KMS-11 (cell line): ENCODE measurements at regions not wholly inside any gene's neighbourhood (a gene's known extent, or its start where the extent isn't known, plus 50 kb on each side); places are given as distances from the start of the nearest gene placed in this dataset.

Experiments used
- H2AFZ ChIP-seq: fragments of 200-600 bp; sonication (generic); 2 replicates; pipeline ENCODE4 v1.6.1; 2016; ENCODE audit warnings: antibody characterized with exemption, mixed run types, low read depth
- H3K27ac ChIP-seq: fragments of 200-600 bp; sonication (generic); 2 replicates; pipeline ENCODE4 v1.6.1; 2016; ENCODE audit warnings: mild to moderate bottlenecking, mixed run types
- H3K27me3 ChIP-seq: fragments of 200-600 bp; sonication (generic); 2 replicates; pipeline ENCODE4 v1.6.1; 2017; ENCODE audit warnings: mild to moderate bottlenecking, low read depth, mixed run types, moderate library complexity; ENCODE audit not compliant: insufficient read depth
- H3K36me3 ChIP-seq: fragments of 200-600 bp; sonication (generic); 2 replicates; pipeline ENCODE4 v1.6.1; 2017; ENCODE audit warnings: mild to moderate bottlenecking, mixed run types; ENCODE audit not compliant: insufficient read depth
- H3K4me1 ChIP-seq: fragments of 200-600 bp; sonication (generic); 2 replicates; pipeline ENCODE4 v1.6.1; 2016; ENCODE audit warnings: mild to moderate bottlenecking, low read depth, mixed run types; ENCODE audit not compliant: poor library complexity, severe bottlenecking
- H3K4me2 ChIP-seq: fragments of 200-600 bp; sonication (generic); 2 replicates; pipeline ENCODE4 v1.7.0; 2016; ENCODE audit warnings: mild to moderate bottlenecking, mixed run types
- H3K4me3 ChIP-seq: fragments of 200-600 bp; sonication (generic); IDR thresholded peaks from 2 replicates; pipeline ENCODE4 v1.6.1; 2017; ENCODE audit warnings: low read depth, low read length, mixed read lengths; ENCODE audit not compliant: insufficient read depth
- H3K79me2 ChIP-seq: fragments of 200-600 bp; sonication (generic); 2 replicates; pipeline ENCODE4 v1.6.1; 2016; ENCODE audit warnings: low read depth, mixed run types; ENCODE audit not compliant: insufficient read depth
- H3K9ac ChIP-seq: fragments of 200-600 bp; sonication (generic); 2 replicates; pipeline ENCODE4 v1.6.1; 2016; ENCODE audit warnings: mild to moderate bottlenecking, mixed run types
- H4K20me1 ChIP-seq: fragments of 200-600 bp; sonication (generic); 2 replicates; pipeline ENCODE4 v1.6.1; 2016; ENCODE audit warnings: mild to moderate bottlenecking, mixed run types; ENCODE audit not compliant: insufficient read depth
- TF ChIP-seq, protein P1 (sequence below): fragments of 200-600 bp; sonication (generic); conservative IDR thresholded peaks from 2 replicates; pipeline ENCODE4 v1.6.1; 2017; ENCODE audit warnings: low read depth, mild to moderate bottlenecking, antibody characterized with exemption, low read length, moderate library complexity, mixed read lengths

DNA sequence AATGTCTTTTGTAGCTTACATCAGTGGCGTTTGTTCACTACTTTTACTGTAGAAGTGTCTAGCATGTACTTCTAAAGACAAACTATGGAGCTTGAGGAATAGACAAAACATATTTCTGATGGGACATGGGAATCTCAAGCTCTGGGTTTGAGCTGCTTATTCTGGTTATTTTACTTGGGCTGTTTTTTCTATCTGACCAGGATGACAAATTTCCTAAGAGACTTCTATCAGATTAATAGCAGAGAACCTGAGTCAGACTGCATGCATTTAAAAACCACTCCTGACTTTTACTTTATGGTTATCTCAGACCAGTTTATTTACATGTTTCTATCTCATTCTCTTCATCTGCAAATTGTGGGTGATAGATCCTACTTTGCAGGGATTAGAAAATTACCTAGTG is 1282.3 kb upstream of the GJE1 start:
- H3K4me3 ChIP-seq, result no peak overlapping the region
- no peak overlapping the region for H3K4me2 ChIP-seq
- no peaks in the 10 kb centered on the region for H3K36me3 ChIP-seq
- H3K27ac ChIP-seq, result no peak overlapping the region
- H3K79me2 ChIP-seq, result no peaks in the 10 kb centered on the region
- H3K4me1 ChIP-seq, result no peaks in the 10 kb centered on the region
- no peak overlapping the region for H3K9ac ChIP-seq
- TF ChIP-seq, protein P1, sequence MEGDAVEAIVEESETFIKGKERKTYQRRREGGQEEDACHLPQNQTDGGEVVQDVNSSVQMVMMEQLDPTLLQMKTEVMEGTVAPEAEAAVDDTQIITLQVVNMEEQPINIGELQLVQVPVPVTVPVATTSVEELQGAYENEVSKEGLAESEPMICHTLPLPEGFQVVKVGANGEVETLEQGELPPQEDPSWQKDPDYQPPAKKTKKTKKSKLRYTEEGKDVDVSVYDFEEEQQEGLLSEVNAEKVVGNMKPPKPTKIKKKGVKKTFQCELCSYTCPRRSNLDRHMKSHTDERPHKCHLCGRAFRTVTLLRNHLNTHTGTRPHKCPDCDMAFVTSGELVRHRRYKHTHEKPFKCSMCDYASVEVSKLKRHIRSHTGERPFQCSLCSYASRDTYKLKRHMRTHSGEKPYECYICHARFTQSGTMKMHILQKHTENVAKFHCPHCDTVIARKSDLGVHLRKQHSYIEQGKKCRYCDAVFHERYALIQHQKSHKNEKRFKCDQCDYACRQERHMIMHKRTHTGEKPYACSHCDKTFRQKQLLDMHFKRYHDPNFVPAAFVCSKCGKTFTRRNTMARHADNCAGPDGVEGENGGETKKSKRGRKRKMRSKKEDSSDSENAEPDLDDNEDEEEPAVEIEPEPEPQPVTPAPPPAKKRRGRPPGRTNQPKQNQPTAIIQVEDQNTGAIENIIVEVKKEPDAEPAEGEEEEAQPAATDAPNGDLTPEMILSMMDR, result no peak
- no peak overlapping the region; the same call in 1 of the 2 replicates for H2AFZ ChIP-seq
- H4K20me1 ChIP-seq, result no peaks in the 10 kb centered on the region
- no peaks in the 10 kb centered on the region for H3K27me3 ChIP-seq

GRCh38 chr6:140849456-140849855 is 1283.3 kb upstream of the GJE1 start:
- H3K79me2 ChIP-seq, result no peaks in the 10 kb centered on the region
- H3K4me3 ChIP-seq, result no peak overlapping the region
- no peak overlapping the region for H2AFZ ChIP-seq
- H3K27me3 ChIP-seq, result no peaks in the 10 kb centered on the region
- H3K36me3 ChIP-seq, result no peaks in the 10 kb centered on the region
- no peak overlapping the region for H3K4me2 ChIP-seq
- H3K4me1 ChIP-seq, result no peaks in the 10 kb centered on the region
- H3K27ac ChIP-seq, result no peak overlapping the region
- H3K9ac ChIP-seq, result no peak overlapping the region
- H4K20me1 ChIP-seq, result no peaks in the 10 kb centered on the region
- TF ChIP-seq, protein P1, result no peak

GRCh38 chr6:140847262-140847645 is 1285.5 kb upstream of the GJE1 start:
- Histone ChIP-seq H3K36me3 (no peaks in the 10 kb centered on the region), H4K20me1 (no peaks in the 10 kb centered on the region), H3K27ac (no peak overlapping the region), H3K4me2 (no peak overlapping the region), H3K4me3 (no peak overlapping the region), H3K27me3 (no peaks in the 10 kb centered on the region), H3K79me2 (no peaks in the 10 kb centered on the region), H3K4me1 (no peaks in the 10 kb centered on the region), H3K9ac (no peak overlapping the region), H2AFZ (no peak overlapping the region)
- TF ChIP-seq, protein P1, result no peak

- TF ChIP-seq, protein P1, result no peak
- no peak overlapping the region for H3K27ac ChIP-seq
- no peak overlapping the region for H2AFZ ChIP-seq
- H4K20me1 ChIP-seq, result no peaks in the 10 kb centered on the region
- no peaks in the 10 kb centered on the region for H3K4me1 ChIP-seq
- H3K27me3 ChIP-seq, result no peaks in the 10 kb centered on the region
- H3K9ac ChIP-seq, result no peak overlapping the region
- H3K36me3 ChIP-seq, result no peaks in the 10 kb centered on the region
- no peaks in the 10 kb centered on the region for H3K79me2 ChIP-seq
- H3K4me2 ChIP-seq, result no peak overlapping the region
- H3K4me3 ChIP-seq, result no peak overlapping the region
Observed at GRCh38 chr6:140846503-140847261, 1286.0 kb upstream of the GJE1 start.
